H9 (cell line): ENCODE measurements at regions not wholly inside any gene's neighbourhood (a gene's known extent, or its start where the extent isn't known, plus 50 kb on each side); places are given as distances from the start of the nearest gene placed in this dataset.

Experiments
- DNase-seq: peaks from one replicate; pipeline ENCODE4 v3.0.0-alpha.2; 2017
- H2AFZ ChIP-seq: one replicate; pipeline ENCODE4 v1.6.1; 2013; ENCODE audit warnings: mild to moderate bottlenecking, low read length, control low read depth, moderate library complexity
- H2AK5ac ChIP-seq: 2 replicates; pipeline ENCODE4 v1.6.1; 2013; ENCODE audit warnings: low read length, control low read depth, mixed read lengths; ENCODE audit not compliant: insufficient read length
- H2BK120ac ChIP-seq: one replicate; pipeline ENCODE4 v1.6.1; 2013; ENCODE audit warnings: low read depth, mild to moderate bottlenecking, low read length, control low read depth, inconsistent platforms; ENCODE audit not compliant: poor library complexity, severe bottlenecking
- H2BK12ac ChIP-seq: 2 replicates; pipeline ENCODE4 v1.6.1; 2013; ENCODE audit warnings: low read length, control low read depth, mixed read lengths, low read depth; ENCODE audit not compliant: insufficient read length
- H2BK15ac ChIP-seq: 2 replicates; pipeline ENCODE4 v1.6.1; 2013; ENCODE audit warnings: low read depth, low read length, control low read depth
- H2BK20ac ChIP-seq: one replicate; pipeline ENCODE4 v1.6.1; 2013; ENCODE audit warnings: low read depth, mild to moderate bottlenecking, low read length, control low read depth, inconsistent platforms; ENCODE audit not compliant: poor library complexity, severe bottlenecking
- H2BK5ac ChIP-seq: 2 replicates; pipeline ENCODE4 v1.6.1; 2013; ENCODE audit warnings: low read length, control low read depth, mixed read lengths; ENCODE audit not compliant: insufficient read length
- H3K14ac ChIP-seq: 2 replicates; pipeline ENCODE4 v1.6.1; 2013; ENCODE audit warnings: low read length, control low read depth; ENCODE audit not compliant: insufficient read depth
- H3K18ac ChIP-seq: 2 replicates; pipeline ENCODE4 v1.6.1; 2013; ENCODE audit warnings: low read depth, mild to moderate bottlenecking, mixed read lengths, low read length, control low read depth; ENCODE audit not compliant: insufficient read length
- H3K23ac ChIP-seq: 2 replicates; pipeline ENCODE4 v1.6.1; 2013; ENCODE audit warnings: low read length, control low read depth, mixed read lengths, low read depth; ENCODE audit not compliant: insufficient read length
- H3K23me2 ChIP-seq: 2 replicates; pipeline ENCODE4 v1.6.1; 2013; ENCODE audit warnings: low read depth, mild to moderate bottlenecking, mixed read lengths, low read length, control low read depth; ENCODE audit not compliant: insufficient read length, poor library complexity, severe bottlenecking
- H3K27ac ChIP-seq: 2 replicates; pipeline ENCODE4 v1.5.1; 2013; ENCODE audit warnings: low read length, control low read depth, mixed read lengths, low read depth; ENCODE audit not compliant: insufficient read length
- H3K27me3 ChIP-seq: 2 replicates; pipeline ENCODE4 v1.6.1; 2013; ENCODE audit warnings: low read length, control low read depth, inconsistent platforms; ENCODE audit not compliant: insufficient read depth
- H3K4ac ChIP-seq: 2 replicates; pipeline ENCODE4 v1.6.1; 2013; ENCODE audit warnings: low read depth, mild to moderate bottlenecking, control low read depth, inconsistent platforms, low read length, moderate library complexity
- H3K4me1 ChIP-seq: 2 replicates; pipeline ENCODE4 v1.6.1; 2013; ENCODE audit warnings: low read length, control low read depth, inconsistent platforms; ENCODE audit not compliant: insufficient read depth
- H3K4me2 ChIP-seq: 2 replicates; pipeline ENCODE4 v1.6.1; 2013; ENCODE audit warnings: low read length, control low read depth, mixed read lengths; ENCODE audit not compliant: insufficient read length, insufficient read depth
- H3K56ac ChIP-seq: 2 replicates; pipeline ENCODE4 v1.6.1; 2013; ENCODE audit warnings: low read depth, mild to moderate bottlenecking, mixed read lengths, low read length, control low read depth; ENCODE audit not compliant: insufficient read length
- H3K79me1 ChIP-seq: 2 replicates; pipeline ENCODE4 v1.6.1; 2013; ENCODE audit warnings: low read depth, mild to moderate bottlenecking, moderate library complexity, low read length, control low read depth, inconsistent platforms; ENCODE audit not compliant: insufficient read depth, poor library complexity, severe bottlenecking
- H3K79me2 ChIP-seq: 2 replicates; pipeline ENCODE4 v1.6.1; 2013; ENCODE audit warnings: low read length, control low read depth, inconsistent platforms; ENCODE audit not compliant: insufficient read depth
- H3K9ac ChIP-seq: 2 replicates; pipeline ENCODE4 v1.6.1; 2013; ENCODE audit warnings: low read length, control low read depth, mixed read lengths; ENCODE audit not compliant: insufficient read length; ENCODE audit errors: extremely low read depth
- H3K9me3 ChIP-seq: one replicate; pipeline ENCODE4 v1.6.1; 2013; ENCODE audit warnings: low read depth, low read length, inconsistent platforms; ENCODE audit not compliant: control insufficient read depth
- H3T11ph ChIP-seq: one replicate; pipeline ENCODE4 v1.6.1; 2013; ENCODE audit warnings: mild to moderate bottlenecking, low read length, control low read depth, inconsistent platforms
- H4K20me1 ChIP-seq: one replicate; pipeline ENCODE4 v1.6.1; 2013; ENCODE audit not compliant: control insufficient read depth, insufficient read length, insufficient read depth
- H4K5ac ChIP-seq: 2 replicates; pipeline ENCODE4 v1.6.1; 2013; ENCODE audit warnings: low read depth, mild to moderate bottlenecking, mixed read lengths, low read length, control low read depth; ENCODE audit not compliant: insufficient read length
- H4K8ac ChIP-seq: replicated peaks from 2 replicates; pipeline ENCODE4 v1.6.1; 2013; ENCODE audit warnings: low read length, control low read depth, mixed read lengths, low read depth; ENCODE audit not compliant: insufficient read length
- H4K91ac ChIP-seq: 2 replicates; pipeline ENCODE4 v1.6.1; 2013; ENCODE audit warnings: low read depth, mild to moderate bottlenecking, moderate library complexity, mixed read lengths, low read length, control low read depth; ENCODE audit not compliant: insufficient read length
- H3K27ac Mint-ChIP-seq, 3 experiments: 2 replicates in 2 of 3; 3 replicates in 1 of 3; pipeline ENCODE4 v1.8.0; 2020 to 2021; ENCODE audit warnings: mixed read lengths in 3 of 3, mild to moderate bottlenecking in 1 of 3, moderate library complexity in 1 of 3
- H3K27me3 Mint-ChIP-seq: 2 replicates; pipeline ENCODE4 v1.8.0; 2021; ENCODE audit warnings: low read depth, mild to moderate bottlenecking, moderate library complexity, mixed read lengths
- H3K36me3 Mint-ChIP-seq, 3 experiments: 2 replicates in 2 of 3; 3 replicates in 1 of 3; pipeline ENCODE4 v1.8.0; 2020 to 2021; ENCODE audit warnings: low read depth in 3 of 3, mixed read lengths in 3 of 3; ENCODE audit not compliant: insufficient read depth in 1 of 3
- H3K4me1 Mint-ChIP-seq, 2 experiments: 2 replicates each; pipeline ENCODE4 v1.8.0; 2020; ENCODE audit warnings: mixed read lengths in 2 of 2
- H3K4me3 Mint-ChIP-seq, 2 experiments: 2 replicates in 1 of 2; 3 replicates in 1 of 2; pipeline ENCODE4 v1.8.0; 2020 to 2021; ENCODE audit warnings: mild to moderate bottlenecking in 2 of 2, mixed read lengths in 2 of 2, moderate library complexity in 1 of 2
- H3K9me3 Mint-ChIP-seq, 2 experiments: 2 replicates in 1 of 2; 3 replicates in 1 of 2; pipeline ENCODE4 v1.8.0; 2020; ENCODE audit warnings: mild to moderate bottlenecking in 2 of 2, mixed read lengths in 2 of 2, moderate library complexity in 1 of 2
- WGBS: extraction: QIAGEN DNeasy Blood & Tissue Kit; methylation state at CpG from one replicate; pipeline ENCODE4 v1.1.7; 2013; ENCODE audit warnings: missing lambda C conversion rate, low lambda C conversion rate, mixed read lengths; ENCODE audit not compliant: insufficient read length; ENCODE audit errors: extremely low coverage; 5-methylcytosine and 5-hydroxymethylcytosine counted together
- TF ChIP-seq, protein P1 (sequence below): fragments of 200-600 bp; sonication (generic); conservative IDR thresholded peaks from 3 replicates; pipeline ENCODE4 v1.8.0; 2021; ENCODE audit warnings: antibody characterized with exemption, mild to moderate bottlenecking

DNA sequence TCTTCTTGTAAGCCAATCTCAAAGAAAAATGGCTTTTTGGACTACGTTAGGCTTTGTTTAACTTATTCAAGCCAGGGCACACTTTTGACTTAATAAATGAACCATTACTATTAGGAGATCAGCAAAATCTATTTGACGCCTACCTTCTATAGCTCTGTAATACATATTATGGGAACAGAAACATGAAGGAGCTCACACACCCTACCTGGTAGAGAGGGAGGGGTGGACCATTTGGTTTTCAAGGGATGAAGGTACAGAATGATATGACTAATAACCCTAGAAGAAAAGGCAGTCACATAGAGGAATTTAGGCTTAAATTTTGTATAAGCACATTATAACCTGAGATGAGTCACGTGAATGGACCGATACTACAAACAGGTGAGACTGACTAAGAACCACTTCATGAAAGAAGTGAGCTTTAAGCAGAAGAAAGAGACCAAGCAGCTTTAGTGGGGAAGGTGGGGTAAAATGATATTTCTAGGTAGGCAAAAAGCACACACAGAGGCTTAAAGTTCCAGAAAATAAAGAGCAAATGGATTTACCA, 106.8 kb upstream of the CTTNBP2 start:
- no peaks in the 10 kb centered on the region for H3K4me1 ChIP-seq

More for the DNA sequence above, 106.8 kb upstream of the CTTNBP2 start:
- H2BK15ac ChIP-seq, result no peak overlapping the region
- Mint-ChIP-seq H3K4me3 (no peak overlapping the region), H3K27me3 (no peaks in the 10 kb centered on the region), H3K27ac (no peak overlapping the region), H3K9me3 (peaks cover 0 to 2% of the 10 kb centered on the region in 2 experiments; a peak in 1 of 5 replicates), H3K4me1 (no peaks in the 10 kb centered on the region), H3K36me3 (no peaks in the 10 kb centered on the region)
- no peak overlapping the region for H2AK5ac ChIP-seq
- no peaks in the 10 kb centered on the region for H4K20me1 ChIP-seq
- H4K5ac ChIP-seq, result no peak overlapping the region
- no peak for DNase-seq
- H3K27ac ChIP-seq, result no peak overlapping the region
- H3K18ac ChIP-seq, result no peak overlapping the region
- no peak overlapping the region for H3K4me2 ChIP-seq
- H4K91ac ChIP-seq, result no peak overlapping the region
- no peak overlapping the region for H2BK120ac ChIP-seq
- H3K4ac ChIP-seq, result no peak overlapping the region
- no peak overlapping the region for H3K9ac ChIP-seq
- WGBS, result no CpG with 5 or more reads among the region's 4 CpGs
- no peak overlapping the region for H2BK20ac ChIP-seq
- no peak overlapping the region for H2BK12ac ChIP-seq
- H3K79me2 ChIP-seq, result no peaks in the 10 kb centered on the region
- H3K9me3 ChIP-seq, result no peaks in the 10 kb centered on the region
- H3K27me3 ChIP-seq, result no peaks in the 10 kb centered on the region
- H3T11ph ChIP-seq, result no peak overlapping the region
- no peaks in the 10 kb centered on the region for H3K79me1 ChIP-seq
- no peak overlapping the region for H4K8ac ChIP-seq
- no peak overlapping the region for H3K56ac ChIP-seq
- no peak overlapping the region for H3K14ac ChIP-seq
- no peaks in the 10 kb centered on the region for H3K23me2 ChIP-seq
- no peak overlapping the region for H2BK5ac ChIP-seq
- TF ChIP-seq, protein P1, sequence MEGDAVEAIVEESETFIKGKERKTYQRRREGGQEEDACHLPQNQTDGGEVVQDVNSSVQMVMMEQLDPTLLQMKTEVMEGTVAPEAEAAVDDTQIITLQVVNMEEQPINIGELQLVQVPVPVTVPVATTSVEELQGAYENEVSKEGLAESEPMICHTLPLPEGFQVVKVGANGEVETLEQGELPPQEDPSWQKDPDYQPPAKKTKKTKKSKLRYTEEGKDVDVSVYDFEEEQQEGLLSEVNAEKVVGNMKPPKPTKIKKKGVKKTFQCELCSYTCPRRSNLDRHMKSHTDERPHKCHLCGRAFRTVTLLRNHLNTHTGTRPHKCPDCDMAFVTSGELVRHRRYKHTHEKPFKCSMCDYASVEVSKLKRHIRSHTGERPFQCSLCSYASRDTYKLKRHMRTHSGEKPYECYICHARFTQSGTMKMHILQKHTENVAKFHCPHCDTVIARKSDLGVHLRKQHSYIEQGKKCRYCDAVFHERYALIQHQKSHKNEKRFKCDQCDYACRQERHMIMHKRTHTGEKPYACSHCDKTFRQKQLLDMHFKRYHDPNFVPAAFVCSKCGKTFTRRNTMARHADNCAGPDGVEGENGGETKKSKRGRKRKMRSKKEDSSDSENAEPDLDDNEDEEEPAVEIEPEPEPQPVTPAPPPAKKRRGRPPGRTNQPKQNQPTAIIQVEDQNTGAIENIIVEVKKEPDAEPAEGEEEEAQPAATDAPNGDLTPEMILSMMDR, result no peak
- no peak overlapping the region for H3K23ac ChIP-seq
- no peak overlapping the region for H2AFZ ChIP-seq
